HG03139 (cell line): ENCODE measurements at regions not wholly inside any gene's neighbourhood (a gene's known extent, or its start where the extent isn't known, plus 50 kb on each side); places are given as distances from the start of the nearest gene placed in this dataset.

ENCODE experiments used
- ATAC-seq: cut with Tn5 transposase; IDR thresholded peaks from one replicate; pipeline ENCODE4 v1.9.1; 2021; ENCODE audit not compliant: unreplicated experiment

- no peak for ATAC-seq
These were observed 100.1 kb upstream of the ERBB4 start for GRCh38 chr2:212638694-212639093.

- ATAC-seq = no peak
These were observed 90.0 kb upstream of the ERBB4 start for GRCh38 chr2:212628586-212628985.

- ATAC-seq = no peak
These were observed 87.8 kb upstream of the ERBB4 start for GRCh38 chr2:212626371-212626918.

GRCh38 chr2:212619954-212620353, 81.4 kb upstream of the ERBB4 start:
- ATAC-seq = no peak

- no peak for ATAC-seq
These were observed 80.0 kb upstream of the ERBB4 start for GRCh38 chr2:212618636-212619035.

GRCh38 chr2:212610872-212611425, 72.3 kb upstream of the ERBB4 start:
- ATAC-seq = no peak

GRCh38 chr2:212609479-212609878, 70.9 kb upstream of the ERBB4 start:
- ATAC-seq = no peak

- no peak for ATAC-seq
These were observed 68.5 kb upstream of the ERBB4 start for GRCh38 chr2:212607080-212607479.

GRCh38 chr2:212606232-212606631, 67.6 kb upstream of the ERBB4 start:
- no peak for ATAC-seq

- ATAC-seq = no peak
These were observed 58.1 kb upstream of the ERBB4 start for GRCh38 chr2:212596688-212597087.

GRCh38 chr2:212596276-212596675, 57.7 kb upstream of the ERBB4 start:
- no peak for ATAC-seq

- no peak for ATAC-seq
These were observed 56.5 kb upstream of the ERBB4 start for GRCh38 chr2:212595036-212595654.

GRCh38 chr2:212592695-212593094, 54.1 kb upstream of the ERBB4 start:
- no peak for ATAC-seq
